Astrocyte of the hippocampus (primary cell): ENCODE measurements at regions not wholly inside any gene's neighbourhood (a gene's known extent, or its start where the extent isn't known, plus 50 kb on each side); places are given as distances from the start of the nearest gene placed in this dataset.
"Not testable (repeated sequence)": the region's sequence is repeated elsewhere in the genome, so short reads cannot be mapped to it uniquely, and the experiment has no call there.

ENCODE experiments used
- DNase-seq: peaks from one replicate; pipeline ENCODE4 v3.0.0; 2011; ENCODE audit warnings: low read depth, low spot score

DNA sequence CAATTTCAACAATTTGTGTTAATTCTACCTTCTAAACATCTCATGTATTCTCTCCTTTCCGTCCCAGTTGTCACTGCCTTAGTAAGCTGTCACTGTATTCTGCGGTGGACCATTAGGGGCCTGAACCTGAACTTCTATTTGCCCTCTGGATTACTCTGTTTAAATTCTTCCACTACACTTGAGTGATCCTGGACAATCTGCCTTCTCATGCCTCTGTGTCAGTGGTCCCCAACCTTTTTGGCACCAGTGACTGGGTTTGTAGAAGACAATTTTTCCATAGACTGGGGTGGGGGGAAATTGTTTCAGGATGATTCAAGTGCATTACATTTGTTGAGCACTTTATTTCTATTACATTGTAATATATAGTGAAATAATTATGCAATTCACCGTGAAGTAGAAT, 1157.6 kb upstream of the SEMA6A start:
- no peak for DNase-seq

DNA sequence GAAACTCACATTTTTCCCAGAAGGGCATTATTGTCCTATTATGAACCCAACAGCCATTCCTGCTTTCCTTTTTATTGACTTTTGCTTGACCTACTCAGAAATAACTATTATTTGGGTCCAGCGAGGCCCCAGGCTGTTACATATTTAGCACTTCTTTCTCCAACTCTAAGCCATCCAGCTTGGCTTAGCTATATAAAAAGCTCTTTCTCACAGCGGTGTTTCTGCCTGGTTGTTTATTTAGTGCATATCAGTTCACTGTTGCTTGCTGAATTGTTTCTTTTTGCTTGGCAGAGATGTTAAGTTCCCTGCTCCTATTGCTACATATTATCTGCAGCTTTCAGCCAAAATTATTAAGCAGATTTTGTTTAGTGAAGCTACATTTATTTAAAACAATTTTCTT, 1156.8 kb upstream of the SEMA6A start:
- peak; percentile 15 for DNase-seq

DNA sequence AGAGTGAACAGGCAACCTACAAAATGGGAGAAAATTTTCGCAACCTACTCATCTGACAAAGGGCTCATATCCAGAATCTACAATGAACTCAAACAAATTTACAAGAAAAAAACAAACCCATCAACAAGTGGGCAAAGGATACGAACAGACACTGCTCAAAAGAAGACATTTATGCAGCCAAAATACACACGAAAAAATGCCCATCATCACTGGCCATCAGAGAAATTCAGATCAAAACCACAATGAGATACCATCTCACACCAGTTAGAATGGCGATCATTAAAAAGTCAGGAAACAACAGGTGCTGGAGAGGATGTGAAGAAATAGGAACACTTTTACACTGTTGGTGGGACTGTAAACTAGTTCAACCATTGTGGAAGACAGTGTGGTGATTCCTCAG, 1146.2 kb upstream of the SEMA6A start:
- DNase-seq, result not testable (repeated sequence)

GRCh38 chr5:117719413-117719812, 1144.8 kb upstream of the SEMA6A start:
- no peak for DNase-seq

DNA sequence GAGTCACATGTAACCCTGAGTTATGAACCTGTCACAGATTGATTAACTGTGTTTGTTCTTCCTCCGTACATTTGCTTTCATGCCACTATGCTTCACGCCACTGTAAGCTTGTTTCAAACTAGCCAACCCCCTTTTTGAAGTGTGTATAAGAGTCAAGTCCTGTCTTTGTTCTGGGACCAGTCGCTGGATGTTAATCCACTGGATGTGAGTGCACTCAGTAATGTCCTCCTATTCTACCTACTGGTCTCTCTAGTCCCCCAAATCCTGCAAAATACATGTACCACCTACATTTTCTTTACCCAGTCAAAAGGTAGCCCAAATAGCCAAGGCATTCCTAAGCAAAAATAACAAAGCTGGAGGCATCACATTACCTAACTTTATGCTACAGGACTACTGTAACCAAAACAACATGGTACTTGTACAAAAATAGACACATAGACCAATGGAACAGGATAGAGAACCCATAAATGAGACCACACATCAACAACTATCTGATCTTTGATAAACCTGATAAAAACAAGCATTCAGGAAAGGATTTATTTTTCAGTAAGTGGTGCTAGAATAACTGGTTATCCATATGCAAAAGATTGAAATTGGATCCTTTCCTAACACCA, 1139.1 kb upstream of the SEMA6A start:
- DNase-seq, result peak; percentile 34

DNA sequence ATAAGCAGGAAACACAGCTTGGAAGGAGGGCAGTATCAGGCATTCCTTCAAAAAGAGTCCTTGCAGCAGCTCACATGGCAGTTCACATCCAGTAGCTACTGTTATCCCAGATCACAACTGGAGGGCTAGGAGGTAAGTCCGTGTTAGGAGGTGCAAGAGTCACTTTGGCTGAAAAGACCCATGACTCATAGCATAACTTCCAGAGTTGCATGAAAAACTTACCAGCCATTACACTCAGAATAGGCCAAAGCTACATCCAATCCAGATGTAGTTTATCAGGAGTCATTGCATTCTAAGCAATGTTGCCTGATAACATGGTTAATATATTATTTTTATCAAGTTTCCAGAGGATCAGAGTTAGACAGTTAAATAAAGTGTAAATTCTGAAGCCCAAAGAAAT, 1126.4 kb upstream of the SEMA6A start:
- DNase-seq, result no peak

- DNase-seq, result no peak
Observed at GRCh38 chr5:117692606-117693005, 1118.0 kb upstream of the SEMA6A start.

- DNase-seq, result no peak
Observed at GRCh38 chr5:117691081-117691870, 1116.7 kb upstream of the SEMA6A start.

DNA sequence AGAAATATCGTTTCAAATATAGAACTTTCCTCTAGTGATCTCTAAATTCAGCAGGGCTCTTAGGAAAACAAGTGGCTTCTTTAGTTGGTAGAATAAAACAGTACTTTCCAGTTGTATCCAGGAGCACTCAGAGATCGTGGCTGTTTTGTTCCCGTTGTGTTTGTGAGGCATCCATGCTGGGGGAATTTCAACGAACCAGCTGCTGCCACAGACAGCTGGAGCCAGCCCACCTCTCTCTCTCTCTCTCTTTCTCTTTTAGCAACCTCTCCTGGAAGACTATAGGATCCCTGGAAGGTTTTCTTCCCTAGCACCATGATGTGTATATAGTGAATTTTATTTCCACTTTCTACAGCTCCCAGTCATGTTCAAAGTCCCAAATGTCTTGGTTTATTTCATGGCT, 1116.0 kb upstream of the SEMA6A start:
- no peak for DNase-seq

- no peak for DNase-seq
Observed at GRCh38 chr5:117686926-117687325, 1112.3 kb upstream of the SEMA6A start.

GRCh38 chr5:117682416-117682815, 1107.8 kb upstream of the SEMA6A start:
- DNase-seq, result peak; percentile 62

- DNase-seq, result peak; percentile 79
Observed at GRCh38 chr5:117681431-117682254, 1107.0 kb upstream of the SEMA6A start.

DNA sequence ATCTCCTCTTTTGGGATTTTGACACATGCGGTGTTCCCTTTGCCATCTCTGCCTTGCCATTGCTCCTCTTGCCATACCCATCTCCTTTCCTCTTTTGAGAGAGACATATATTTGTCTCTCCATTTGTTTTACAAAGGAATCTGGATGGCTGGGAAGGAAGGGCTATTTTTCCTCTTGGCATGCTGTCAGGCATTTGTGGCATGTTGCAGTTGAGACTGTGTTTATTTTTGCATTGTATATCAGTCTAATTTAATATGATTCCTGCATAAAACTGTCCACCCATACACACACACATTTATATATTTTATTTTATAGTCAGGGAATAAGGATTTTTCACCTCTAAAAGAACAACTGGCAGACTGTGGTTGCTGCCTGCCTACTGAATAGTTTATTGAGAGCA, 1105.8 kb upstream of the SEMA6A start:
- peak; percentile 70 for DNase-seq

GRCh38 chr5:117679046-117679445, 1104.4 kb upstream of the SEMA6A start:
- DNase-seq, result peak; percentile 67

GRCh38 chr5:117675646-117676045, 1101.0 kb upstream of the SEMA6A start:
- no peak for DNase-seq

DNA sequence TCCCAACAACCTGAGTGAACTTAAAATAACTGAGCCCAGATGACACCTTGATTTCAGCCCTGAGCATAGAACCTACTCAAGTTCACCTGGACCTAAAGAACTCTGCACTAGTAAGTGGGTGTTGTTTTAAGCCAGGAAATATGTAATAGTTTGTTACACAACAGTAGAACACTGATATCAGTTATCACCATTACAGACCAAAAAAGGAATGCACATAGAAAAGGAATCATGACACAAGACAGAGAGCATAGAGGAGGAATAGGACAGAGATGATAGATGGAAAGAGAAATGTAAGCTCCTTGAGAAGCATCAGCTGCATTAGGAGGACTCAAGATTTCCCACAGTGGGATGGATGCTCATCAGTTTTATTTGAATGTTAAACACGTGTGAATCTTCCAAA, 1096.9 kb upstream of the SEMA6A start:
- no peak for DNase-seq

- no peak for DNase-seq
Observed at GRCh38 chr5:117667105-117667504, 1092.5 kb upstream of the SEMA6A start.

DNA sequence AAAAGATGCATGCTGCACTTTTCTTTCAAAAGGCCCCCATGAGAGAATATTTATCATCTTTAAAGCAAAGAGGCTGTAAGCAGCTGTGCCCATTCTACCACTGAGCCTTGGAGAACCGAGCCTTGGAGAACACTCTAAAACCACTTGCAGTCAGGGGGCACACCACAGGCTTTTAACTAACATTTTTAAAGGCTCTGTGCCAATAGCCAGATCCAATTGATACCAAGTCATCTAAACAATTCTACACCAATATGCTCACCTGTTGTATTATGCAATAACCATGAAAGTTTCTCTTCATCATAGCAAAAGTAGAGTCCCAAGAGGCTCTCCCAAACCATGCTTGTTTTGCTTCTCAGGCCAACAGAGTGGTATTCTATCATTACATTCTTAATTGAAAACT, 1090.5 kb upstream of the SEMA6A start:
- DNase-seq, result no peak

DNA sequence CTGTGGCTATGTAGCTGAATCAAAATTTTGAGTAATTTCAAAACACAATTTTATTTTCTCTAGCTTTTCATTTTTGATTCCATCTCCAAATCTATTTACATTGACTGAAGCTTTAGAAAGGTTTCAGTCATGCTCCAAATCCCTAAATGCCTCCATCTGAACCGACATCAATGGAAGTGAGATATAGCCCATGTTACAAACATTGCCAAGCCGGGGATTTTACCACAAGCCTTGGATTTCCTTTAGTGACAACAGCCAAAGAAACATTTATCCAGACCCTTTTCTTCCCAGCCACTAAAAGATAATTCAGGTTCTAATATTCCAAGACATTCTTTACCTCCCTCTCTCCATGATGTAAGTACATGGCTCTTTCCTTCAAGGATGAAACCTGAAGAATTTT, 1087.7 kb upstream of the SEMA6A start:
- no peak for DNase-seq

- DNase-seq, result peak; percentile 37
Observed at GRCh38 chr5:117657541-117657940, 1082.9 kb upstream of the SEMA6A start.

DNA sequence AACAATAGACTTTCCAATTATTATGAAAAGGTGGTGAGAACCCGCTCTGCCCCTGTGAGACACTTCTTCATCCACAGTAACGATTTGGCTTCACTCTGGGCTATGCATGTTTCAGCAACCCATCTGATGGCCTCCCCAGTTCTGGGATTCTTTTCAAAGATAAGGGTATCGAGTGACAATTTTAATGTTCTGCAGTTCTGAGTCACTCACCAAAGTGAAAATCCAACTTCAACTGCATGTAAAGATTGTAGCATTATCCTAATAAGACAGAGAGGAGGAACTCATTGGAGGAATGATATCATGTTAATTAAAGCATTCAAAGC, 1078.3 kb upstream of the SEMA6A start:
- DNase-seq, result peak; percentile 12

- no peak for DNase-seq
Observed at GRCh38 chr5:117652036-117652957, 1077.7 kb upstream of the SEMA6A start.
